ENCODE measurements at regions not wholly inside any gene's neighbourhood (a gene's known extent, or its start where the extent isn't known, plus 50 kb on each side); places are given as distances from the start of the nearest gene placed in this dataset.
"Not testable (repeated sequence)": the region's sequence is repeated elsewhere in the genome, so short reads cannot be mapped to it uniquely, and the experiment has no call there.

DNA sequence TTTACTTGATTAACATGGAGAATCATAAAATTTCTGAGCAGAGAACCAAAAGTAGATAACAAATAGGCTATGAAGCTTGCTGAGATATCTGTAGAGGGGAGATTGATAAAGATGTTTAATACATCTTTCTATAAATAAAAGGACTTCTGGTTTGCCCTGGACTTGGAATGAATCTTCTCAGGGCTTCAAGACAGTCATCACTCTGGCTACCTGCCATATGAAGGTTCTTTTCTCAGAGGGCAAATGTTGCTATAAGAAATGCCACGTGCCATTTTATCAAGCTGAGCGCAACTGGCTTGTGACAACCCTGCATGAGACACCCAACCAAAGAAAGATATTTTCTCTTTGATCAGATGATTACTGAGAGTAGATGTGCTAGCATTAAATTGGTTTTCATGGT, 192.5 kb downstream of the WNT5A start:
- DNase-seq, result no peak

GRCh38 chr3:55292360-55292759, 194.7 kb downstream of the WNT5A start:
- no peak for DNase-seq

- no peak for DNase-seq
Measured at GRCh38 chr3:55288657-55289056, 198.4 kb downstream of the WNT5A start.

GRCh38 chr3:55286693-55287092, 200.4 kb downstream of the WNT5A start:
- DNase-seq, result no peak

DNA sequence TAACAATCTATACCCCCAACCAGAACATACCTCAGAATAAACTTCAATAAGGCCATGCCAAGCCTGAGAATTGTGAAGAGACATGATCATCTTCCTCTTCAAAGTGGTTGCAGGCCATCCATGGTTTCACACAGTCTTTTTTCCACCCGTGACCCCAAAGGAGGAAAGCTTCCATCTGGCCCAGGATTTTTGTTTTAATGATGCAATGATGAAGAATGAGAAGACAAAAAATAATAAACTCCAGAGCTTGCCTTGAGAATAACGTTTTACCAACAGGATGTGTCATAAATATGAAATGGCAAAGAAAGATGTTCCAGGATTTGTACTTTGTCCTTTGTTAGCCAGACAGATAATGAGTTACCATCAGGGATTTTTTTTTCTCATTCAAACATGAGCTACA, 201.9 kb downstream of the WNT5A start:
- no peak for DNase-seq

DNA sequence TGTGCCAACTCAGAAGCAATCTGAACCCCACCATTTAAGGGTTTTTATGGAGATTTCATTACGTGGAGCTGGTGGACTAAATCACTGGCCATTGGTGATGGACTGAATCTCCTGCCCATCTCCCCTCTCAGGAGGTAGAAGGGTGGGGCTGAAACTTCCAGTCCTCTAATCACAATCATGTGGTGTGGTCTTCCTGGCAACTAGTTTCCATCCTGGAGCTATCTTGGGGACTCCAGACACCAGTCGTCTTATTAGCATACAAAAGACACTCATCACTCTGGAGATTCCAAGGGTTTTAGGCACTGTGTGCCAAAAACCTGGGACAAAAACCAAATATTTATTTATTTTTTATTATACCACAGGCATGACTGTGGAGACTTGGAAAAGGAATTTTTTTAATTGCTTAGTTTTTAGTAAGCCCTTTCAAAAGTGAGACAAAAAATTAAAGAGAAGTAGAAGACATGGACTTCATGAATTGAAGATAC, 203.6 kb downstream of the WNT5A start:
- DNase-seq, result no peak

DNA sequence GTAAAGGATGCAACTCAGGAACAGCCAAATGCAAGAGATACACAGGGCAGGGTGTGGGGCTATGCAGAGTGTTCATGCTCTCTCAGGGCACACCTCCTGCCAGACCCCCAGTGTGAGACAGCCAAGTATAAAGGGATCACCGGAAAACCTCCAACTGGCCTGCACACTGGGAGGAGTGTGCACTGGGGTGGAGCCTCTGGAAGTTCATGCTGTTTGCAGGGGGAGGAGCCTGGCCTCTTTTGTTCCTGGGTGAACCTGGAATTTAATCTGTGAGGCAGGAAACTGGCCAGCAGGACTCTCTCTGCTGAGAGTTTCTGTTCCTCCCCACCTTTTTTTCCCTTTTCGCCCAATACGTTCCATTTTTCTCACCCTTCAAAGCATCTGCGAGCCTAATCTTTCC, 204.1 kb downstream of the WNT5A start:
- no peak for DNase-seq

GRCh38 chr3:55272031-55272645, 215.0 kb downstream of the WNT5A start:
- DNase-seq, result no peak

GRCh38 chr3:55271549-55271948, 215.6 kb downstream of the WNT5A start:
- DNase-seq, result no peak

GRCh38 chr3:55270976-55271375, 216.1 kb downstream of the WNT5A start:
- DNase-seq, result no peak

- no peak for DNase-seq
Measured at GRCh38 chr3:55269636-55270035, 217.5 kb downstream of the WNT5A start.

GRCh38 chr3:55269096-55269495, 218.0 kb downstream of the WNT5A start:
- DNase-seq, result no peak

- DNase-seq, result no peak
Measured at GRCh38 chr3:55267206-55267930, 219.7 kb downstream of the WNT5A start.

- DNase-seq, result no peak
Measured at GRCh38 chr3:55264919-55265318, 222.2 kb downstream of the WNT5A start.

- no peak for DNase-seq
Measured at GRCh38 chr3:55252921-55253320, 234.2 kb downstream of the WNT5A start.

- not testable (repeated sequence) for DNase-seq
Measured at GRCh38 chr3:55249156-55249555, 237.9 kb downstream of the WNT5A start.

- DNase-seq, result no peak
Measured at GRCh38 chr3:55247666-55248065, 239.4 kb downstream of the WNT5A start.

- DNase-seq, result no peak
Measured at GRCh38 chr3:55246033-55246432, 241.1 kb downstream of the WNT5A start.

DNA sequence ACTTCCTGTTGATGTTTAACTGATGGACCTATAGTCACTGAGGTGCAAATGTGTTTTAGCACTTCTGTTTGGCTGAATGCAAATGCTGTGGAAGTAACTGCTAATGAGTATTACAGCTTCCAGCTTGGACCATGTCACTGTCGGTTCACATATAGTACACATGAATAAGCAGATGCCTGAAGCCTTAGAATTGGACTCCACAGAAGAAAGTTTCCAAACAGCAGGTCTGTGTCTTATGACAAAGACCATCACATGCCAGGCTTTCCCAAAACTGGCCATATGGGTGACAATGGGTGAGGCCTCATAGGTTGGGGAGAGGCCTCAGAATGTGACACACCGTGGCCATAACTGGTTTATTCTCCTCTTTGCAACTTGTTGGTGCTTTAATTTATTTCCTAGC, 241.8 kb downstream of the WNT5A start:
- no peak for DNase-seq

- peak; percentile 46 for DNase-seq
Measured at GRCh38 chr3:55244247-55244646, 242.9 kb downstream of the WNT5A start.

GRCh38 chr3:55243678-55244077, 243.4 kb downstream of the WNT5A start:
- DNase-seq, result no peak

- DNase-seq, result no peak
Measured at GRCh38 chr3:55242921-55243320, 244.2 kb downstream of the WNT5A start.

- DNase-seq, result no peak
Measured at GRCh38 chr3:55241098-55241497, 246.0 kb downstream of the WNT5A start.

- DNase-seq, result no peak
Measured at GRCh38 chr3:55235416-55235815, 251.7 kb downstream of the WNT5A start.

- no peak for DNase-seq
Measured at GRCh38 chr3:55226696-55227095, 260.4 kb downstream of the WNT5A start.

Data from NCI-H2107 (cell line).